Stimulated activated CD4-positive, alpha-beta T cell treated with anti-CD3 and anti-CD28 coated beads, Interleukin-4, amount 100 ng/mL, for 4 hours (primary cell): ENCODE measurements at regions not wholly inside any gene's neighbourhood (a gene's known extent, or its start where the extent isn't known, plus 50 kb on each side); places are given as distances from the start of the nearest gene placed in this dataset.
"Not testable (repeated sequence)": the region's sequence is repeated elsewhere in the genome, so short reads cannot be mapped to it uniquely, and the experiment has no call there.

ENCODE experiments used
- DNase-seq, 2 experiments: peaks; one replicate each; pipeline ENCODE4 v3.0.0-alpha.2; 2020

- no peak for DNase-seq
Observed at GRCh38 chr6:6873778-6874177, 234.0 kb upstream of the RREB1 start.

- DNase-seq: no peak
Observed at GRCh38 chr6:6875818-6876470, 231.8 kb upstream of the RREB1 start.

- DNase-seq: not testable (repeated sequence)
Observed at GRCh38 chr6:6877792-6878191, 230.0 kb upstream of the RREB1 start.

GRCh38 chr6:6878887-6879585 is 228.7 kb upstream of the RREB1 start:
- DNase-seq: no peak

- DNase-seq: not testable (repeated sequence)
Observed at GRCh38 chr6:6879586-6879974, 228.2 kb upstream of the RREB1 start.

- DNase-seq: no peak
Observed at GRCh38 chr6:6880745-6881437, 226.9 kb upstream of the RREB1 start.

- DNase-seq: no peak
Observed at GRCh38 chr6:6881438-6882225, 226.1 kb upstream of the RREB1 start.

- no peak for DNase-seq
Observed at GRCh38 chr6:6882592-6882991, 225.2 kb upstream of the RREB1 start.

GRCh38 chr6:6883011-6883410 is 224.8 kb upstream of the RREB1 start:
- DNase-seq: no peak

GRCh38 chr6:6884193-6884627 is 223.6 kb upstream of the RREB1 start:
- DNase-seq: no peak

- DNase-seq: no peak
Observed at GRCh38 chr6:6884916-6885315, 222.8 kb upstream of the RREB1 start.

- DNase-seq: no peak
Observed at GRCh38 chr6:6885521-6886170, 222.1 kb upstream of the RREB1 start.

GRCh38 chr6:6886171-6886885 is 221.4 kb upstream of the RREB1 start:
- no peak for DNase-seq

GRCh38 chr6:6886886-6887285 is 220.9 kb upstream of the RREB1 start:
- no peak for DNase-seq

- DNase-seq: no peak
Observed at GRCh38 chr6:6889601-6890000, 218.2 kb upstream of the RREB1 start.

GRCh38 chr6:6890400-6890858 is 217.3 kb upstream of the RREB1 start:
- DNase-seq: no peak

- DNase-seq: no peak
Observed at GRCh38 chr6:6891125-6891721, 216.5 kb upstream of the RREB1 start.

GRCh38 chr6:6891949-6892461 is 215.8 kb upstream of the RREB1 start:
- DNase-seq: no peak

- no peak for DNase-seq
Observed at GRCh38 chr6:6892744-6893583, 214.8 kb upstream of the RREB1 start.

GRCh38 chr6:6893701-6894100 is 214.1 kb upstream of the RREB1 start:
- DNase-seq: no peak
